Stimulated activated CD4-positive, alpha-beta T cell treated with anti-CD3 and anti-CD28 coated beads, TNF-alpha, amount 100 ng/mL, for 48 hours (primary cell): ENCODE measurements at regions not wholly inside any gene's neighbourhood (a gene's known extent, or its start where the extent isn't known, plus 50 kb on each side); places are given as distances from the start of the nearest gene placed in this dataset.
A peak's percentile ranks its signal among the peaks of the same experiment; 100 is the strongest.

Source experiments
- DNase-seq, 3 donors: peaks; one replicate each; pipeline ENCODE4 v3.0.0-alpha.2; 2020; ENCODE audit warnings: low read depth in 3 of 3

GRCh38 chr9:113646946-113647914 lies 183.7 kb downstream of the RGS3 start:
- no peak for DNase-seq

DNA sequence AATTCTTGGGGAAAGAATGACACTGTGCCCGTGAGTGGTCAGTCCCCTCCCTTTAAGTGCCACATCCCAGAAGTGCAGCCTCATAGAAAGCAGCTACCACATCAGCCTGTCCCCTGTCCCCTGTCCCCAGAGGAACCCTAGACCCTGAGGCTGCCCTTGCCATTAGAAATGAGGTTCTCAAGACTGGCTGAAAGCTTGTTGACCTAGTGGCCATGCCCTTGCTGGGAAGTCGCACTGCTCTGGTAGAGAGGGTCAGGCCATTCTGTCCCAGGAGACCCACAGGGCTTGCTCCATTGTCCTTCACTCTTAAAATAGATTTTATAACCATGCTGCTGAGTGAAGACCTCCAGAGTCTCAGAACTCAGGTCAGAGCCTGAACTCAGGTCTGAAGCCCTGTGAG lies 184.5 kb downstream of the RGS3 start:
- DNase-seq, result no peak

GRCh38 chr9:113648586-113648985 lies 185.1 kb downstream of the RGS3 start:
- DNase-seq, result no peak

DNA sequence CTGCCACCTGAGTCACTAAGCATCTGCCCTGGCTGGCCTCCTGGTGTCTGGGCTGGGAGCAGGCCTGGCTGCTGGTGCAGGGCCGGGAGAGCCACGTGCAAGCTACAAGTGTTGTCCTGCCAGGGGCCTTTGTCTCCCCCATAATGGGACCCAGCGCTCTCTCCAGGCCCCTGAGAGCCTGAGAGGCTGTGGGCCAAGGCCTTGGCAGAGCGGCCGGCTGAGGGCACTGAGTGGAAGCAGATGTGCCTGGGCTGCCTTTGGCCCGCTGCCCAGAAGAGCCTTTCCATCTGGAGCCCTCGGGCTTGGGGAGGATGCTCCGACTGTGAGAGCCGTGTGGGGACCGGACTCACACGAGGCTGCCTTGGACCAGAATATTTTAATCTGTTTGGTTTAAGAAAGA lies 185.5 kb downstream of the RGS3 start:
- DNase-seq, result no peak

DNA sequence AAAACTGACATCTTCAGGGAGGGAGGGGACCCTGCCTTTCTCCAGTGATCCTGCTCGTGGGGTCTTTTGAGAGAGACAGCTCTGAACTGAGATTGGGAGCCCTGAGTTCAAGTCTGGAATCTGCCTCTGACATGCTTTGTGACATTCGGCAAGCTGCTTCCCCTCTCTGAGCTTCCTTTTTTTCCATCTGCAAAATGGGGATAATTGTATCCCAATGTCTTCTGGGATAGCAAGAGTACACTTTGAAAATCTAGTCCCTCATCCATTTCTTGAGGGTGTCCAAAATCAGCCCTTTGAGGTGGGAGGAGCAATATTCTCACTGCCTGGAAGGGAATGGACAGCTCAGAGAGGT lies 186.3 kb downstream of the RGS3 start:
- no peak for DNase-seq

GRCh38 chr9:113650207-113651131 lies 186.9 kb downstream of the RGS3 start:
- no peak for DNase-seq

- no peak for DNase-seq
Observed at GRCh38 chr9:113651896-113652295, 188.4 kb downstream of the RGS3 start.

GRCh38 chr9:113652355-113653152 lies 189.0 kb downstream of the RGS3 start:
- DNase-seq, result no peak

DNA sequence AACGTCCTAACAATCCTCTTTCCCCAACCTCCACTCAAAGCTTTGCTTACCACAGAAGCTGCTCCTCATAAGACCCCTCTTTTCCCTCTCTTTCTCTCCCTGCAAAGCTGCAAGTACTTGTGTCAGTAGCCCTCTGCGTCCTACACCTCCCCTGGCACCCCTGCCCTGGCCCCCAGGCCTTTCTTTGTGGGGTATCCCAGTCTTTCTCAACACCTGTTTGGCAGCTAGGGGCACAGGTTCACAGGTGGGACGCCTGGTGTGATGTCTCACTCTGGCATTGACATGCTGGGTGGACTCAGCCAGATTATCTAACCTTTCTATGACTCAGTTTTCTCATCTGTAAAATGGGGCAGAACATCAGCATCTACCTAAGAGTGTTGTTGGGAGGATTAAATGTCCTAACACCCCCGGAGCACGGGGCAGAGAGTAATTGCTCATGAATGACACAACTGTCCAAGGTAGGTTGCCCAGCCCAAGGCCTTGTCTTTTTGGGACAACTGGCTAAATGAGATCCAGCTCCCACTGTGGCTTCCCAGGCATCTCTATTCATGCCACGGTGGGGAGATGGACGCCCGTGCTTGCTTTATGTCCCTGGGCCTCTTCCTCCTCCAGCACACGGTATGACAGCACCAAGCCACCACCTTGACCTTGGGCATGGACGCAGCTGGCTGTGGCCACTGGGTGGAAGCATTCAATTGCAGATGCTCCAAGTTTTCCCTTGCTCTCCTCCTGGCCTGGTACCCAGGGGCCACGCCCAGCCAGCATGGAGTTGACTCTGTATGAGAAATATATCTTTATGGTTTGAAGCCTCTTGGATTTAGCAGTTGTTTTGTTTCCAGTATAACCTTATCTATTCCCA lies 190.4 kb downstream of the RGS3 start:
- no peak for DNase-seq

GRCh38 chr9:113654605-113655428 lies 191.3 kb downstream of the RGS3 start:
- no peak for DNase-seq

- no peak for DNase-seq
Observed at GRCh38 chr9:113656771-113657670, 193.5 kb downstream of the RGS3 start.

DNA sequence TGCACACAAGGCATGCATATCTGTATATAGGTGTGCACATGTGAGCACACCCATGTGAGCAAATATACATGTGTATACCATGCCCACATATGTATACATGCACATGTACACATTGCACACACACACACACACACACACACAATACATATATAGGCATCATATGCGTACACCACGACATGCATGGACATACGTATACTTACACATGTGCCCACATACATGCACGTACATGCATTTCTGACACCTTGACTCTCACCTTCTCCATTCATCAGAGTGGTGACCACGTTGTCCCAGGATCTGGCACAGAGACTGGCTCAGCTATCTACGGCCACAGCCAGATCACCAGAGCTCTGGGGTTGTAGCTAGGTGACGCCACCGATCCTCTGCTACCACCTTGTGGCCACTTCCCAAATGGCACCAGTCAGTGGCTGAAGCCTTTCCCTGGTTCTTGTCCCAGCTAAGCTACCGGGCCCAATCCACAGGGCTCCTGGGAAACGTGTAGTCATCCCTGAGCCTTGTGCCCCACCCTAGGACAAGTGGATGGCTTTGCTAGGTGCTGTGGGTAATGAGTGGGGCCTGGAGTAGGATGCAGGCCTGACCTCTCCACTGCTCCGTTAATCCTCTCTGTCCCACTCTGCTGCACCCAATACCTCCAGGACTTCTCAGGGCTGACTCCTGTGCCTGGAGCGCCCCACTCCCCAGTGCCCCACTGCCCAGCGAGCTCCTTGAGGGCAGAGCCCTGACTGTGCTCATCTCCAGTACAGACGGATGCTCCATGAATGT lies 194.4 kb downstream of the RGS3 start:
- peak; percentile 59 to 74 (median 69) for DNase-seq

GRCh38 chr9:113658545-113658895 lies 195.0 kb downstream of the RGS3 start:
- no peak for DNase-seq

DNA sequence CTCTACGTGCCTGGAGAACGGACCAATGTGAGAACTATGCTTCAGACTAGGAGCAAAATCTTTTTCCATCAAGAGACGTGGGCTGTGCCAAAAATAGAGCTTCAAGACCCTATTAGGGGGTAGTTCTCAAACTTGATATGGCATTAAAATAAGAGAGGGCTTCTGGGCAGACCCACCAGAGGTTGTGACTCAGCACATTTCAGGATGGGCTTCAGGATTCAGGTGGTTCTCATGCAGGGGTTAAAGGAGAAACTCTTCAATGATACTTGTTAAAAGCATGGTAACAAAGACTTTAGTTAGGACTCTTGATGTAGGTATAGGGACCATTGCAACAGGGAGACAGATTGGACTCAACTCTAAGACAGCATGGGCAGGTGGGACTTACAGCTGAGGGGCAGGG lies 195.5 kb downstream of the RGS3 start:
- no peak for DNase-seq

- no peak for DNase-seq
Observed at GRCh38 chr9:113659740-113660139, 196.2 kb downstream of the RGS3 start.

DNA sequence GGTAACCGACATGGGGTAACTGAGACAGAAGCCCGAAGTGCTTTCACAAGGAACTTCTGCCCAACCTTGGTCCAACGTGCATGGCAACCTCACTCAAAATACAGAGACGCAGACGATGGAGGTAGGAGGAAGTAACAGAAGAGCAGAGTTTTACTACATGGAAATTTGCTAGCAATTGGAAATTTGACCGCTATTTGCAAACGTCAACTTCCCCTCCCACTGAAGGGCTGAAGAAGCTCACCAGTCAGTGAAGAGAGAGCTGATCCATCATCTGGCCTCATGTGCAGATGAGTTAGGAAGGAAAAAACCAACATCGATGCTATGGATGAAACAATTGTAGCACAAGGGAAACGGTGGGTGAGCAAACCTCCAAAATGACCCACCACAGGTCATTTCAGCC lies 196.7 kb downstream of the RGS3 start:
- DNase-seq, result no peak

- DNase-seq, result no peak
Observed at GRCh38 chr9:113661074-113661473, 197.5 kb downstream of the RGS3 start.

DNA sequence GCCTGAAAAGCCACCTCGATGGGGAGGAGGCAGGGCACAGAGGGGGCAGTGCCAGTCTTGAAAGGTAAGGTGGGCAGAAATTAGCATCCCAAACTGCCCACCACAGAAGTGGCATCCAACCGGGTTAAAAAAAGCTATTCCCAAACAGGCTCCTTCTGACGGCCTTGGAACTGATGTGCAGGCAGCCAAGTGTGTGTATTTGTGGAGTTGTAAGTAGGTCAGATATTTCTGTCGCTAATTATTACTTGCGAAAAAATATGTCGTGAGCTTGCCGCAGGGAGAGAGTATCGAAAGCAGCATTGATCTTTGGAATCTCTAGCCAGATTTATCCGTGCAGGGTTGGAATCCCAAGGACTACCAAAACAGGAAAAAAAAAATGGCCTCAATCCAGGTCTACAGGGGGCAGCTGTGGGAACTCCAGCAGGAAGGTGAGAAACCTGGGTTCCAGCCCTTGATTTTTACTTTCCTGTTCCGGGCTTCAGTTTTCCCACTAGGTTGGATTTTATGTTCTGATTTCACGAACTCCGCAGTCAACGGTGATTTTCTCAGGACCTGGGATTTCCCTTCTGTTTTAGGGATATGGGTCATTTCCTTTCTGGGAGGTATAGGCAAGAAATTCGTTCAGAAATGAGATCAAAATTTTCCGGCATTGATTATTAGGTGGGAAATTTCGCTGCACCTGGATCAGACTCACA lies 200.8 kb downstream of the RGS3 start:
- DNase-seq, result no peak
